NCI-H510A treated with DMSO at 0.1 percent for 48 hours (cell line): ENCODE measurements at regions not wholly inside any gene's neighbourhood (a gene's known extent, or its start where the extent isn't known, plus 50 kb on each side); places are given as distances from the start of the nearest gene placed in this dataset.
"Not testable (repeated sequence)": the region's sequence is repeated elsewhere in the genome, so short reads cannot be mapped to it uniquely, and the experiment has no call there.

Source experiments
- DNase-seq: peaks from one replicate; lab custom pipeline; 2025; lab: John Stamatoyannopoulos, UW

- no peak for DNase-seq
These were observed 86.6 kb downstream of the C5orf15 start for GRCh38 chr5:133881576-133882388.

GRCh38 chr5:133878236-133878555, 90.2 kb downstream of the C5orf15 start:
- no peak for DNase-seq

GRCh38 chr5:133877351-133878235, 90.8 kb downstream of the C5orf15 start:
- DNase-seq = no peak

GRCh38 chr5:133876266-133876665, 92.2 kb downstream of the C5orf15 start:
- DNase-seq = no peak

GRCh38 chr5:133875179-133875578, 93.2 kb downstream of the C5orf15 start:
- DNase-seq = no peak

GRCh38 chr5:133873449-133873848, 95.0 kb downstream of the C5orf15 start:
- DNase-seq = no peak

- DNase-seq = no peak
These were observed 97.8 kb downstream of the C5orf15 start for GRCh38 chr5:133870661-133871060.

GRCh38 chr5:133869519-133870335, 98.7 kb downstream of the C5orf15 start:
- DNase-seq = no peak

GRCh38 chr5:133868946-133869518, 99.4 kb downstream of the C5orf15 start:
- peak; percentile 77 for DNase-seq

DNA sequence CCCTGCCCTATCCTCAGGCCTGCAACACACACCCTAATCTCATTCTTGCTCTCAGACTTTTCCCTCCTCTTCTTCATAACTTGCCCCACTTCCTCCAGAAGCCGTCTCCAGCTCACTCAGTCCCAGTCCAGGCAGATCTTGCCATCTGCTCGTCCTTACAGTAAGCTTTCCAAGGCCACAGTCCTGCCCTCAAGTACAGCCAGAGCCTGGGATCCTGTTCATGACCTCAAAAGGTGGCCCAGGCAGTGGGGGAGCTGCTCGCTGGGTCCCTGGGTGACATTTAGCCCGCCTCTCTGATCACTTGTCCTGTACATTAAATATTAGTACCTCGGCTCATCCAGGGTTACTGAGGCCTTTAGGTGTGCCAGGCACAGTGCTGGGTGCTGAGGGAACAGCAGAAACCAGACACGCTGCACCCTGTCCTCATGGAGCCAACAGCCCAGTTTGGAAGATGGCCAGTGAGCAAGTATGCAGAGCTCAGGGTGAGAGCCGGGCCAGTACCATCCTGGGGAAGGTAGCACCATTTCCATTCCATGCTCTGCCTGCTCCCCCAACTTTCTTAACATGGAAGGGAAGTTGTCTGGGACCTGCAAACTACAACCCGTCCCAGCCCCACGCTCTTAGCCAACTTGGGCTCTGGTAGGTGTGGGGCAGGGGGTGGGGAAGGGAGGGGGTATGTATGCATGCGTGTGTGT, 100.4 kb downstream of the C5orf15 start:
- DNase-seq = no peak

DNA sequence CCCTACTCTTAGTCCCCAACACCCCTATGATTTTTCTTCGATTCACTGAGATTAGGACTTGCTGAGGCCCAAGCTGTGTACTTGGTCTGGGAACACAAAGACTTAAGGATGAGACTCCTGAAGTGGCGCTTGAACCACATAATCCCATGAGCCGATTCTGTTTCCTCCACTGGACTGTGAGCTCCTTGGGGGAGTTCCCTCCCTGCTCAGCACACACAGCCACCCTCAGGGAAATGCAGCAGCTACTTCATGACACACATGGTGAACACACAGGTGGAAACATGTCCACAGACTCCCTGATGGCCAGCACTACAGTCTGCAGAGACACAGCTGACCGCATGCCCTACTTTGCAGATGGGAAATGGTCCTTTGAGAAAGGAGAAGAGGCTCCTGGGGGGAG, 101.1 kb downstream of the C5orf15 start:
- DNase-seq = no peak

DNA sequence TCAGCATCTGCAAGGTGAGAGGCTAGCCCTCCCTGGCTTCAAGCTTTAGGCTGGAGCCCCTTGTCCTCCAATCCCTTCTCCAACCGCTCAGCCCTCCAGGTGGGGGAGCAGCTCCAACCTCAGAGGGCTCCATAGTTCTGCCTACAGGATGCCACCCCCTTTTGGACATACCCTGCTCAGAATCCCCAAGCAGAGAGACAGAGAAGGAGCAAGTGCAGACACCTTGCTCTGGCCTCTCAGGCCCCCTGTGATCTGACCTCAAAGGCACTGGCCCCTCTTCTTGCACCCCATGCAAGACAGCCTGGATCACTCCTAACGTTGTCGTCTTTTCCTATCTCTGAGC, 101.6 kb downstream of the C5orf15 start:
- no peak for DNase-seq

- no peak for DNase-seq
These were observed 102.1 kb downstream of the C5orf15 start for GRCh38 chr5:133866160-133866902.

DNA sequence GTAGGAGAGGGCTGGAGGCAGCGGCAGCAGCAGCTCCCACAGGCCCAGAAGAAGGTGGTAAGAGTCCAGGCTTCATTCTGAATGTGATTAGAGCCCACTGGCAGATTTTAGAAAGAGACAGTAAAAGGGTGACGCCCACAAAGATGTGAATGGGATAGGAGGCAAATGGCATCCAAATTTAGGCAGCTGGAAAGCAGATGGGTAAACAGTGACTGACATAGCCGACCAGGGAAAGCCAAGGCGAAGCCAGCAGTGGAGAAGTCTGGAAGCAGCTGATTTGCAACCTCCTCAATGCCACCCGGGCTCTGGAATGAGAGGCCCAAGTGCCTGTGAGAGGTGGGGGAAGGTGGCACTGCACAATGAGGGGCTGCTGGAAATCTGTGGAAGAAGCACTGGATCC, 103.3 kb downstream of the C5orf15 start:
- DNase-seq = no peak

DNA sequence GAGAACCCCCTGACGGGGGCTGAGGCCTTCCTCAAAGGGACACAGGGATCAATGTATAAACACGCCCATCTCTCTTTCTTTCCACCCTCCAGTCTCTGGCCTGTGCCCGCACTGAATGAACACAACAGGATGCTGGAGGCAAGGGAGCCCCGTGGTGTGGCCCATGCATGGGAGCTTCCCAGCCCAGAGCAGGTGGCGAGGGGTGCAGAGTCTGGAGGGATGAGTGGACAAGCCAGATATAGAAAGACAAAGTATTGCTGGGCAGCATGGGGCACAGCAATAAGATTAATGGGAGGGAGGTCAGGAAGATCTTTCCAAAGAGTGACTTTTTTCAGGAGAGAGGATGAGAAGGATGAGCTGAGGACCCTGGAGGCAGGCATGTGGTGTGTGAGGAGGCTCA, 103.7 kb downstream of the C5orf15 start:
- DNase-seq = no peak

GRCh38 chr5:133863857-133864585, 104.4 kb downstream of the C5orf15 start:
- DNase-seq = no peak

DNA sequence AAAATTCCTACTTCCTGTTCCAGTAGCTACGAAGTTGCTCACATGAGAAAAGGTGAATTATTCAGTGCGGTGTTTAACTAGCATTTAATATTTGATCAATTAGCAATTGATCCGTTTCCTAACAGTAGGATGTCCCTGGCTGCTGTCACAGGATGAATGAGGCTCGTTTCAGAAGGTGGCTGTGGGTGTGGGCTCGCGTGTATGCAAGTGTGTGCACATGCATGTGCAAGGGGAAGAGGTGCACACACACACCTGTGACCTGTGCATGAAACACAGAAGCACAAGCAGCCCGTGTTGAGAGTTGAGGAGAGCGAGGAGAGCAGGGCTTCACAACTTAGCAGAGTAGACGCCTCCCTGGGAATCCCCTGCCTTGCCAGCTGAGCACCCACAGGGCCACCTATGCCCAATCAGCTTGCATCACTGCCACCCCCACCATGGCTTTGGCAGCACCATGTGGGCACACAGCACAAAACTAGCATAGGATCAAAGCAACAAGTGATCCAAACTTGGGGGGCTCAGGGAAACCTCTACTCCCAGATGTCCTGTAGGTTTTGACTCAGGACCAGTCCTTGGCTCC, 107.2 kb downstream of the C5orf15 start:
- DNase-seq = no peak

DNA sequence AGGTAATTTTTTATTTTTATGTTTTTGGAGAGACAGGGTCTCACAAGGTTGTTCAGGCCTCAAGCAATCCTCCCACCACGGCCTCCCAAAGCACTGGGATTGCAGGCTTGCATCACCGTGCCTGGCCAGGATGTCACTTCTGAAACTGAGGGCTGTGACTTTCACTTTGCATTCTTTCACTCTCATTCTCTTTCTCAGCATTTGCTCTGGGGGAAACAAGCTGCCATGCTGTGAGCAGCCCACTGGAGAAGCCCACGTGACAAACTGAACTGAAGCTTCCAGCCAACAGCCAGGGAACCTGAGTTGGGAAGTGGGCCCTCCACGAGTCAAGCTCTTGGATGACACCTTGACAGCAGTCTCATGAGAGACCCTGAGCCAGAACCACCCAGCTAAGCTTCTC, 109.4 kb downstream of the C5orf15 start:
- DNase-seq = no peak

DNA sequence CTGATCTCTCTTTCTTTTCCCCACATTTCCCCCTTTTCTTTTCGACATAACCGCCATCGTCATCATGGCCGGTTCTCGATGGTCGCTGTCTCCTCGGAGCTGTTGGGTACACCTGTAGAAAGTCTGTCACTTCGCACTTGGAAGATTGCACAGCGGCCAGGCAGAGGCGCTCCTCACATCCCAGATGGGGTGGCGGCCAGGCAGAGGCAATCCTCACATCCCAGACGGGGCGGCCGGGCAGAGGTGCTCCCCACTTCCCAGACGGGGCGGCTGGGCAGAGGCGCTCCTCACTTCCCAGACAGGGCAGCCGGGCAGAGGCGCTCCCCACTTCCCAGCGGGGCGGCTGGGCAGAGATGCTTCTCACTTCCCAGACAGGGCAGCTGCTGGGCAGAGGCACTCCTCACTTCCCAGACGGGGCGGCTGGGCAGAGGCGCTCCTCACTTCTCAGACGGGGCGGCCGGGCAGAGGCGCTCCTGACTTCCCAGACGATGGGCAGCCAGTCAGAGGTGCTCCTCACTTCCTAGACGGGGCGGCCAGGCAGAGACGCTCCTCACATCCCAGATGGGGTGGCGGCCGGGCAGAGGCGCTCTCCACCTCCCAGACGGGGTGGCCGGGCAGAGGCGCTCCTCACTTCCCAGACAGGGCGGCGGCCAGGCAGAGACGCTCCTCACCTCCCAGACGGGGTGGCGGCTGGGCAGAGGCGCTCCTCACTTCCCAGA, 110.7 kb downstream of the C5orf15 start:
- not testable (repeated sequence) for DNase-seq
